ENCODE measurements at regions not wholly inside any gene's neighbourhood (a gene's known extent, or its start where the extent isn't known, plus 50 kb on each side); places are given as distances from the start of the nearest gene placed in this dataset.

DNA sequence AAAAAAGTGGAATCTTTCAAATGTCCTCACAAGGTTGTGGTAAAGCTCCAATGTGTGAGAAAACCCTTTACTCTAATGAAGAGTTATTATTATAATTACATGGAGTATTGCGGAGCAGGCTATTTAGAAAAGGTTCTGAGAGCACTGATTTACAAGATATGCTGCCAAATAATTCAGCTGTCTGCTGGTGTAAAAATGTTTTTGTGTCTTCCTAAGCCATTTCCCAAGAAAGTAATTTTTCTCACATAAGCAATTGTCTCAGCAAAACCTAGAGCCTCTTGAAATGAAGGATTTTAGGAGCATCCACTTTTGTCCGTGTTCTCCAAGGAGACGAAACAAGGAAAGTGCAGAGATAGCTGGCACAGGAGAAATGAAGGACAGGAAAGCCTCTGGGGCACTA lies 229.6 kb upstream of the STARD13 start:
- Histone ChIP-seq H3K9ac (ENCODE audit: low read depth in 1 of 2, low read length in 2 of 2) (no peak overlapping the region), H3K27me3 (ENCODE audit: control insufficient read depth in 4 of 4, insufficient read depth in 4 of 4, low read length in 3 of 4) (no peaks in the 10 kb centered on the region), H3K4me3 (ENCODE audit: low read depth in 1 of 3, low read length in 3 of 3) (no peak overlapping the region), H3K4me1 (ENCODE audit: control insufficient read depth in 4 of 4, insufficient read depth in 4 of 4, low read length in 3 of 4) (no peaks in the 10 kb centered on the region), H3K27ac (ENCODE audit: low read depth in 1 of 2, low read length in 2 of 2) (no peak overlapping the region), H3K36me3 (ENCODE audit: control insufficient read depth in 4 of 4, insufficient read depth in 3 of 4, low read depth in 1 of 4, low read length in 3 of 4) (no peaks in the 10 kb centered on the region), H3K9me3 (ENCODE audit: control insufficient read depth in 4 of 4, low read length in 3 of 4) (no peaks in the 10 kb centered on the region)
- WGBS: 96% methylated on average over 3 of the region's 3 CpGs
- no peak for DNase-seq (ENCODE audit: low spot score)
- no peak for TF ChIP-seq FOXA2 (IDR thresholded peaks at IDR 0.05)
- no peak for TF ChIP-seq JUND (IDR thresholded peaks at IDR 0.05)
- TF ChIP-seq, protein P1, sequence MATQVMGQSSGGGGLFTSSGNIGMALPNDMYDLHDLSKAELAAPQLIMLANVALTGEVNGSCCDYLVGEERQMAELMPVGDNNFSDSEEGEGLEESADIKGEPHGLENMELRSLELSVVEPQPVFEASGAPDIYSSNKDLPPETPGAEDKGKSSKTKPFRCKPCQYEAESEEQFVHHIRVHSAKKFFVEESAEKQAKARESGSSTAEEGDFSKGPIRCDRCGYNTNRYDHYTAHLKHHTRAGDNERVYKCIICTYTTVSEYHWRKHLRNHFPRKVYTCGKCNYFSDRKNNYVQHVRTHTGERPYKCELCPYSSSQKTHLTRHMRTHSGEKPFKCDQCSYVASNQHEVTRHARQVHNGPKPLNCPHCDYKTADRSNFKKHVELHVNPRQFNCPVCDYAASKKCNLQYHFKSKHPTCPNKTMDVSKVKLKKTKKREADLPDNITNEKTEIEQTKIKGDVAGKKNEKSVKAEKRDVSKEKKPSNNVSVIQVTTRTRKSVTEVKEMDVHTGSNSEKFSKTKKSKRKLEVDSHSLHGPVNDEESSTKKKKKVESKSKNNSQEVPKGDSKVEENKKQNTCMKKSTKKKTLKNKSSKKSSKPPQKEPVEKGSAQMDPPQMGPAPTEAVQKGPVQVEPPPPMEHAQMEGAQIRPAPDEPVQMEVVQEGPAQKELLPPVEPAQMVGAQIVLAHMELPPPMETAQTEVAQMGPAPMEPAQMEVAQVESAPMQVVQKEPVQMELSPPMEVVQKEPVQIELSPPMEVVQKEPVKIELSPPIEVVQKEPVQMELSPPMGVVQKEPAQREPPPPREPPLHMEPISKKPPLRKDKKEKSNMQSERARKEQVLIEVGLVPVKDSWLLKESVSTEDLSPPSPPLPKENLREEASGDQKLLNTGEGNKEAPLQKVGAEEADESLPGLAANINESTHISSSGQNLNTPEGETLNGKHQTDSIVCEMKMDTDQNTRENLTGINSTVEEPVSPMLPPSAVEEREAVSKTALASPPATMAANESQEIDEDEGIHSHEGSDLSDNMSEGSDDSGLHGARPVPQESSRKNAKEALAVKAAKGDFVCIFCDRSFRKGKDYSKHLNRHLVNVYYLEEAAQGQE (IDR thresholded peaks at IDR 0.05): no peak
- TF ChIP-seq FOXA1 (IDR thresholded peaks at IDR 0.05): no peak
- TF ChIP-seq YY1 (IDR thresholded peaks at IDR 0.05): no peak
- TF ChIP-seq SP1 (IDR thresholded peaks at IDR 0.05): no peak
- TF ChIP-seq, protein P2, sequence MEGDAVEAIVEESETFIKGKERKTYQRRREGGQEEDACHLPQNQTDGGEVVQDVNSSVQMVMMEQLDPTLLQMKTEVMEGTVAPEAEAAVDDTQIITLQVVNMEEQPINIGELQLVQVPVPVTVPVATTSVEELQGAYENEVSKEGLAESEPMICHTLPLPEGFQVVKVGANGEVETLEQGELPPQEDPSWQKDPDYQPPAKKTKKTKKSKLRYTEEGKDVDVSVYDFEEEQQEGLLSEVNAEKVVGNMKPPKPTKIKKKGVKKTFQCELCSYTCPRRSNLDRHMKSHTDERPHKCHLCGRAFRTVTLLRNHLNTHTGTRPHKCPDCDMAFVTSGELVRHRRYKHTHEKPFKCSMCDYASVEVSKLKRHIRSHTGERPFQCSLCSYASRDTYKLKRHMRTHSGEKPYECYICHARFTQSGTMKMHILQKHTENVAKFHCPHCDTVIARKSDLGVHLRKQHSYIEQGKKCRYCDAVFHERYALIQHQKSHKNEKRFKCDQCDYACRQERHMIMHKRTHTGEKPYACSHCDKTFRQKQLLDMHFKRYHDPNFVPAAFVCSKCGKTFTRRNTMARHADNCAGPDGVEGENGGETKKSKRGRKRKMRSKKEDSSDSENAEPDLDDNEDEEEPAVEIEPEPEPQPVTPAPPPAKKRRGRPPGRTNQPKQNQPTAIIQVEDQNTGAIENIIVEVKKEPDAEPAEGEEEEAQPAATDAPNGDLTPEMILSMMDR (IDR thresholded peaks at IDR 0.05; ENCODE audit: low read depth, low read length, missing input control): no peak
- no peak for TF ChIP-seq HNF4G (IDR thresholded peaks at IDR 0.05)
- TF ChIP-seq, protein P3, sequence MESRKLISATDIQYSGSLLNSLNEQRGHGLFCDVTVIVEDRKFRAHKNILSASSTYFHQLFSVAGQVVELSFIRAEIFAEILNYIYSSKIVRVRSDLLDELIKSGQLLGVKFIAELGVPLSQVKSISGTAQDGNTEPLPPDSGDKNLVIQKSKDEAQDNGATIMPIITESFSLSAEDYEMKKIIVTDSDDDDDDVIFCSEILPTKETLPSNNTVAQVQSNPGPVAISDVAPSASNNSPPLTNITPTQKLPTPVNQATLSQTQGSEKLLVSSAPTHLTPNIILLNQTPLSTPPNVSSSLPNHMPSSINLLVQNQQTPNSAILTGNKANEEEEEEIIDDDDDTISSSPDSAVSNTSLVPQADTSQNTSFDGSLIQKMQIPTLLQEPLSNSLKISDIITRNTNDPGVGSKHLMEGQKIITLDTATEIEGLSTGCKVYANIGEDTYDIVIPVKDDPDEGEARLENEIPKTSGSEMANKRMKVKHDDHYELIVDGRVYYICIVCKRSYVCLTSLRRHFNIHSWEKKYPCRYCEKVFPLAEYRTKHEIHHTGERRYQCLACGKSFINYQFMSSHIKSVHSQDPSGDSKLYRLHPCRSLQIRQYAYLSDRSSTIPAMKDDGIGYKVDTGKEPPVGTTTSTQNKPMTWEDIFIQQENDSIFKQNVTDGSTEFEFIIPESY (IDR thresholded peaks at IDR 0.05): no peak
- TF ChIP-seq HNF4A (conservative IDR thresholded peaks at IDR 0.05): no peak

DNA sequence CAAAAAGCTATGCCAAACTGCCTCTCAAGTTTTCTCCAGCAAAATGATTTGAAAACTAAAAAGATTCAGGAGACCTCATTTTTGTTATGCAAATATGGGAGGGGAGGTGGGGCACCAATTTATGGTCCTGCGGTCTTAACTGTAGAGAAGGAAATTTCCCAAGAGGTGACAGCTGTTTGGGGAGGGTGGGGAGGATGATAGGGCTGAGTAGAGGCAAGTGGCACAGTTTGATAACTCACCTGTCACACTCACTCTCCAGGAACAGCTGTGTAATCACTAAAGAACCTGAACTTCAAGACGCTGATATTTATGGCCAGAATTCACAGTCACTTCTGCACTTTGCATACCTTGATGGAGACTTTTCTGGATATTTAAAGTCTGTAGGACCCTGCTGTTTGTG lies 232.9 kb upstream of the STARD13 start:
- Histone ChIP-seq H3K9me3 (ENCODE audit: control insufficient read depth in 4 of 4, low read length in 3 of 4) (no peaks in the 10 kb centered on the region), H3K27ac (ENCODE audit: low read depth in 1 of 2, low read length in 2 of 2) (no peak overlapping the region), H3K4me3 (ENCODE audit: low read depth in 1 of 3, low read length in 3 of 3) (no peak overlapping the region), H3K36me3 (ENCODE audit: control insufficient read depth in 4 of 4, insufficient read depth in 3 of 4, low read depth in 1 of 4, low read length in 3 of 4) (no peaks in the 10 kb centered on the region), H3K4me1 (ENCODE audit: control insufficient read depth in 4 of 4, insufficient read depth in 4 of 4, low read length in 3 of 4) (no peaks in the 10 kb centered on the region), H3K27me3 (ENCODE audit: control insufficient read depth in 4 of 4, insufficient read depth in 4 of 4, low read length in 3 of 4) (no peaks in the 10 kb centered on the region), H3K9ac (ENCODE audit: low read depth in 1 of 2, low read length in 2 of 2) (no peak overlapping the region)
- 86% methylated on average over 2 of the region's 2 CpGs for WGBS
- TF ChIP-seq, protein P4, sequence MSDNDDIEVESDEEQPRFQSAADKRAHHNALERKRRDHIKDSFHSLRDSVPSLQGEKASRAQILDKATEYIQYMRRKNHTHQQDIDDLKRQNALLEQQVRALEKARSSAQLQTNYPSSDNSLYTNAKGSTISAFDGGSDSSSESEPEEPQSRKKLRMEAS (IDR thresholded peaks at IDR 0.05): no peak
- TF ChIP-seq FOXA1 (IDR thresholded peaks at IDR 0.05): no peak
- no peak for DNase-seq (ENCODE audit: low spot score)
